Left lung (tissue), 4 donors: ENCODE measurements at regions not wholly inside any gene's neighbourhood (a gene's known extent, or its start where the extent isn't known, plus 50 kb on each side); places are given as distances from the start of the nearest gene placed in this dataset.

Source experiments
- ATAC-seq: fragments of 200-7000 bp; cut with Tn5 transposase; one replicate; pipeline ENCODE4 v1.9.1; 2020; ENCODE audit warnings: moderate library complexity
- DNase-seq, 4 donors: peaks; one replicate each; pipeline ENCODE4 v3.0.0-alpha.2; 2013 to 2020
- H3K27ac ChIP-seq, 2 donors: fragments of 200-600 bp; sonication (generic) in 1 of 2; one replicate each; pipeline versions ENCODE4 v1.5.0 to v1.8.0; 2020 to 2021
- H3K27me3 ChIP-seq, 2 donors: fragments of 200-600 bp; sonication (generic) in 1 of 2; one replicate each; pipeline versions ENCODE4 v1.5.0 to v1.8.0; 2020 to 2021
- H3K36me3 ChIP-seq, 2 donors: fragments of 200-600 bp; sonication (generic) in 1 of 2; one replicate each; pipeline versions ENCODE4 v1.5.0 to v1.8.0; 2020 to 2021
- H3K4me1 ChIP-seq, 2 donors: fragments of 200-600 bp; one replicate each; pipeline ENCODE4 v1.8.0; 2021
- H3K4me3 ChIP-seq, 2 donors: fragments of 200-600 bp; sonication (generic) in 1 of 2; one replicate each; pipeline versions ENCODE4 v1.5.0 to v1.8.0; 2020 to 2021; ENCODE audit warnings: mild to moderate bottlenecking in 1 of 2
- H3K9me3 ChIP-seq, 2 donors: fragments of 200-600 bp; sonication (generic) in 1 of 2; one replicate each; pipeline versions ENCODE4 v1.5.0 to v1.8.0; 2020 to 2021
- CTCF ChIP-seq, 2 donors: fragments of 200-600 bp; sonication (generic) in 1 of 2; IDR thresholded peaks; one replicate each; pipeline versions ENCODE4 v1.5.0 to v1.8.0; 2021; ENCODE audit warnings: antibody characterized with exemption in 2 of 2
- intact Hi-C, 2 donors: fragments of 100-400 bp; cut with DNase I; formaldehyde crosslinking; loops; one replicate each; pipeline versions ENCODE4 v1.11.2 to v1.14.2; 2022
- donor health status: DM: no; HTN: yes; CAD: no.
- donor health status: DM: no; HTN: no; CAD: no.

- Histone ChIP-seq H3K27me3 (no peaks in the 10 kb centered on the region), H3K4me3 (no peak overlapping the region), H3K36me3 (no peaks in the 10 kb centered on the region), H3K4me1 (peaks cover 0 to 8% of the 10 kb centered on the region in 2 donors), H3K9me3 (peaks cover 0 to 8% of the 10 kb centered on the region in 2 donors), H3K27ac (no peak overlapping the region)
- intact Hi-C loops = no loop called here
- TF ChIP-seq CTCF (IDR thresholded peaks at IDR 0.05) = no peak
- ATAC-seq = no peak
- no peak for DNase-seq
These were observed 120.5 kb upstream of the ASCC3 start for GRCh38 chr6:101001607-101002006.

- DNase-seq (no peak), ATAC-seq (no peak)
- TF ChIP-seq CTCF (IDR thresholded peaks at IDR 0.05) = no peak
- Histone ChIP-seq H3K36me3 (no peaks in the 10 kb centered on the region), H3K9me3 (peaks cover 0 to 8% of the 10 kb centered on the region in 2 donors), H3K27me3 (no peaks in the 10 kb centered on the region), H3K4me1 (peaks cover 0 to 8% of the 10 kb centered on the region in 2 donors), H3K27ac (no peak overlapping the region), H3K4me3 (no peak overlapping the region)
- intact Hi-C loops = no loop called here
These were observed 121.9 kb upstream of the ASCC3 start for GRCh38 chr6:101003075-101003474.

GRCh38 chr6:101011186-101011585 is 130.1 kb upstream of the ASCC3 start:
- Histone ChIP-seq H3K4me1 (no peaks in the 10 kb centered on the region), H3K9me3 (no peaks in the 10 kb centered on the region), H3K4me3 (no peak overlapping the region), H3K27ac (no peak overlapping the region), H3K27me3 (no peaks in the 10 kb centered on the region), H3K36me3 (no peaks in the 10 kb centered on the region)
- TF ChIP-seq CTCF (IDR thresholded peaks at IDR 0.05) = no peak
- DNase-seq = no peak
- ATAC-seq = no peak
- intact Hi-C loops = no loop called here

- no peak overlapping the region for H3K4me3 ChIP-seq
- H3K27ac ChIP-seq = no peak overlapping the region
- intact Hi-C loops = no loop called here
- H3K4me1 ChIP-seq = no peaks in the 10 kb centered on the region
- no peak for DNase-seq
- TF ChIP-seq CTCF (IDR thresholded peaks at IDR 0.05) = no peak
- no peaks in the 10 kb centered on the region for H3K9me3 ChIP-seq
- no peaks in the 10 kb centered on the region for H3K27me3 ChIP-seq
- ATAC-seq = no peak
- H3K36me3 ChIP-seq = no peaks in the 10 kb centered on the region
These were observed 132.6 kb upstream of the ASCC3 start for GRCh38 chr6:101013612-101014195.

GRCh38 chr6:101015541-101015940 is 134.4 kb upstream of the ASCC3 start:
- H3K27ac ChIP-seq = no peak overlapping the region
- H3K36me3 ChIP-seq = no peaks in the 10 kb centered on the region
- H3K4me1 ChIP-seq = no peaks in the 10 kb centered on the region
- no peaks in the 10 kb centered on the region for H3K27me3 ChIP-seq
- ATAC-seq = no peak
- intact Hi-C loops = no loop called here
- DNase-seq = no peak
- H3K9me3 ChIP-seq = no peaks in the 10 kb centered on the region
- TF ChIP-seq CTCF (IDR thresholded peaks at IDR 0.05) = no peak
- no peak overlapping the region for H3K4me3 ChIP-seq
